ENCODE measurements at regions not wholly inside any gene's neighbourhood (a gene's known extent, or its start where the extent isn't known, plus 50 kb on each side); places are given as distances from the start of the nearest gene placed in this dataset.

GRCh38 chr20:40809361-40809760 is 120.3 kb upstream of the MAFB start:
- no peak for DNase-seq

GRCh38 chr20:40810332-40811000 is 121.4 kb upstream of the MAFB start:
- DNase-seq = no peak

DNA sequence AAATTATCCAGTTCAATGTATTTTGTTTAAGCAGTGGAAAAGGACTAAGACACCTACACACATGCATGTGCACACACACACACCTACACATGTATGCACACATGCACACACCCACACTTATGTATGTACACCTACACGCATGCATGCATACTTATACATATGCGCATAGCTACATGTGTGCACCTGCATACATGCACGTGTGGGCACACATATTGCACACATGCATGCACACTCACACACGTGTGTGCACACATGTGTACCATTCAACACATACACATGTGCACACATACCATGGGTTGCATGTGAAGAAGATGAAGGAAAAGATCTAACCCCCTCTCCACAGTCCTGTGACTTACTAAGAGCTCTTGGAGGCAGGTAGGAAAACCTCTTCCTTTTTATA is 122.0 kb upstream of the MAFB start:
- DNase-seq = no peak

GRCh38 chr20:40811660-40812414 is 122.8 kb upstream of the MAFB start:
- no peak for DNase-seq

DNA sequence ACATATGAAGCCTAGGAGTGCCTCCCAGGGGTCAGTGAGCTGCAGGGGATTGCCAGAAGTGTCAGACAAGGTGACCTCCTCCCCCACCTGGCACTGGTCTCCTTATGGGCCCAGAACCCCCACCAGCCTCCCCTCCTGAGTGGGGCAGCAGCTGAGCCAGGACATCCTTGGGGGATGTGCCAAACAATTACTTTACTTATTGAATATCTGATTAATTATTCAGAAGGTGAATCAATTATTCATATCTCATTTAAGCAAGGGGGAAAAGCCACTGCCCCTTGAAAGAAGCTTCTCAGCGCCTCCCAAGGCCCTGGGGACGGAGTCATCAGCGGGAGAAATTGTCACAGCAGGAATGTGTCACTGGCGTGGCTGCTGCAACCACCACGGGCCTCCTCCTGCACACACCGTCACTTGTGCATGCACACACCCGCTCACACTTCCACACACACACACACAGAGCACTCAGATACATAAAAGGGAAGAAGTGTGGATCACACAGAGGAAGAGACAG is 123.4 kb upstream of the MAFB start:
- DNase-seq = peak; percentile 58

GRCh38 chr20:40813029-40813431 is 124.0 kb upstream of the MAFB start:
- no peak for DNase-seq

- no peak for DNase-seq
Measured at GRCh38 chr20:40813708-40814630, 124.9 kb upstream of the MAFB start.

GRCh38 chr20:40814631-40814960 is 125.6 kb upstream of the MAFB start:
- DNase-seq = no peak

DNA sequence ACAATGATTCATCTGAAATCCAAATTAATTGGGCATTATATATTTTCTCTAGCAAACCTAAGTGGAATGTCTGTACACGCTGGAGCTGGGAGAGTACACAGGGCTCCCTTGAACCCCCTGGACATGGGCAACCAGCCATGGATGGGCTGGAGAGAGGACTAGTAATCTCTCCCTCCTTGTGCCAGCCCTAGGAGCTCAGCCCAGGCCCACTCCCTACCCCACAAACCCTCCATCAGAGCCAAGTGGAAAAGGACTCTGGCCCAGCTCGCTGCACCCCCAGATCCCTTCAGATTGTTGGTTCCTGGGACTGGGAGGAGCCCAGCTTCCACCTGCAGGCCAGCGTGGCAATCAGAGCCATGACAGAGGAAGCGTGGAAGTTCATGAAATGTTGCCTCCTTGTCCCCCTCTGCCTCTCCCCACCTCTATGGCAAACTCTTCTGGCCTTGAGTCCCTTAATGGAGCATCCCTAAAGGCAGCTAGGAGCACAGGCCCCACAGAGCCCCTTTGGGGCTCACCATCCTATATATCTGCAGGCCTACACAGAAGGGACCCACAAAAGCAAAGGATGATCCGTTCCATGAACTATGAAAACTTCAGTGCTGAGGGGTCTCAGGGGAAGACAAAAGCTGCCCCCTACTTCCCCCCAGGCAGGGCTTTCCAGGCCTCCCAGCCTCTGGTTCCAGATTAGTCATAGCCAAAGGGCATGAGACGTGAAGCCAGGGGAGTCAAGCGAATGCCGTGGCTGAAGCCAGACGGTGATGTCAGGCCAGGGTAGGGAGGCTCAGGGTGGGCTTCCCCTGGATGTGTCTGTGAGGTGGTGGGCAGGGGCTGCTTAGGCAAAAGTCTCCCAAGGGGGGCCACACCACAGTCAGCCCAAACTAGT is 126.4 kb upstream of the MAFB start:
- no peak for DNase-seq

GRCh38 chr20:40816039-40816352 is 127.0 kb upstream of the MAFB start:
- no peak for DNase-seq

DNA sequence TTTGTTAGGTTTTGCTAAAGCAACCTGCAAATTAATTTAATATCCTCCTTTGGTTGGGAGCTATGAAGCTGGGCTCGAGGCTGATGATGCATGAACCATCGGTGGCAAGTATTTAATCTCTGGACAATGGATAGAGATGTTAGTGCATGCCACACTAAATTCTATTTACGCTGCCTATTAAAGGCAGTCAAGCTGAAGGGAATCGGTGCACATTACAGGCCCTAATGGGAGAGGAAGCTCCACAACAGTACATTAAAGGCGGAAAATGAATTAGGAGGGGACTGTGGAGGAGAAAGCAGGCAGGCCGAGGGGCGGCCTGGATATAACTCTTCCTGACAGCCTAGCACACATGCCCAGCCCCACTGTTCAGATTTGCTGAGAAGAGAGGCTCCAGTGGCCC is 132.4 kb upstream of the MAFB start:
- DNase-seq = peak; percentile 71

- no peak for DNase-seq
Measured at GRCh38 chr20:40826699-40827098, 137.7 kb upstream of the MAFB start.

DNA sequence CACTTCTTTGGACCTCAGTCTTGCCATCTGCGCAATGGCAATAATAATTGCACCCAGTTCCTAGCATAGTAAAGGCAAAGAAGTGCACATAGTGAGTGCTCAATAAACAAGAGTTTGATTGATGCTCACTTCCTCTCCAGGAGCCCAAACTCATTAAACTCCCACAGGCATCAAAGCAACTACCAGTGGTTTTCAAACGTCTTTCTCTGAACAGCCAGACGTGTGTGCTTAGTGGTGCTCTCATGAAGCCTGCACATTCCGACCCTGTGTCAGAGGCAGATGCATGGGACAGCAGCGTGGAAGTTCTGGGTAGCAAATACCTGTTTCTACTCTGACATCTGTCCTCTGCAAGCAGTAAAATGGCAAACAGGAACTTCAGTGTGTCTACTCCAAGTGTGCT is 146.3 kb upstream of the MAFB start:
- DNase-seq = no peak

- DNase-seq = no peak
Measured at GRCh38 chr20:40838509-40838908, 149.5 kb upstream of the MAFB start.

GRCh38 chr20:40843251-40843650 is 154.2 kb upstream of the MAFB start:
- DNase-seq = no peak

DNA sequence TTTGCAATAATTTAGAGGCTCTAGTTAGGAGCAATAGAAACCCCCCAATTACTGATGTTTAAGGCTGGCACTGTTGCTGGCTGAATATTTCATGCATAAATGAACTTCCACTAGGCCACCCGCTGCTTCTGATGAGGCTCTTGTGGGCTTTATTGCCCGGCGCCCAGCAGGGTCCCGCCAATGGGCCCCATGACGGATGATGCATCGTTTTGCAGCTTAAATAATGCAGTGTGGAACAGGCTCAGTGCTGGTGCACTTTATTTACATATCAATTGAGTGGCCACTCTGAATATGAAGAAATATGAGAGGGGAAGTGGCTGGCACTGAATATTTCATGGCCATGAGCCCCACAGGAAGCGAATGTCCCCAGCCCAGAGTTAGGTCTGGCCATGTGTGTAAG is 155.3 kb upstream of the MAFB start:
- peak; percentile 57 for DNase-seq

- DNase-seq = no peak
Measured at GRCh38 chr20:40848096-40848495, 159.1 kb upstream of the MAFB start.

DNA sequence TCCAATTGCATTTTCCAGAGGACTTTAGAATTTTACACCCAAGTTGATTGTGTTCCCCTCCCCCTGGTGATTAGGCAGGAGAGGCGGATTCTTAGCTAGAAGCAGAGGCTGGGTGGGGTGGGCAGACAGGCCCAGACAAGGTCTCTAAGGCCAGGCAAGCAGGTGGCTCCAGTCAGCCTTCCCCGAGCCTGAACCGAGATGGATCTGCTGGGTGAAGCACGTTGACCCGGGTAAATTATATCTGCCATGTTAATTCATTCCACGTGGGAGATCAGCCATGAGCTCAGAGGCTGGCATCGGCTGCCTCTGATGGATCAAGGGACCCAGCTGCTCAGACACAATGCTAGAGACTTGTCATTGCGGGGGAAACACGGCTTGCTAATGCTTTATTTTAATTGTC is 159.5 kb upstream of the MAFB start:
- DNase-seq = peak; percentile 88

GRCh38 chr20:40849456-40849855 is 160.4 kb upstream of the MAFB start:
- DNase-seq = no peak

GRCh38 chr20:40851051-40851450 is 162.0 kb upstream of the MAFB start:
- no peak for DNase-seq

DNA sequence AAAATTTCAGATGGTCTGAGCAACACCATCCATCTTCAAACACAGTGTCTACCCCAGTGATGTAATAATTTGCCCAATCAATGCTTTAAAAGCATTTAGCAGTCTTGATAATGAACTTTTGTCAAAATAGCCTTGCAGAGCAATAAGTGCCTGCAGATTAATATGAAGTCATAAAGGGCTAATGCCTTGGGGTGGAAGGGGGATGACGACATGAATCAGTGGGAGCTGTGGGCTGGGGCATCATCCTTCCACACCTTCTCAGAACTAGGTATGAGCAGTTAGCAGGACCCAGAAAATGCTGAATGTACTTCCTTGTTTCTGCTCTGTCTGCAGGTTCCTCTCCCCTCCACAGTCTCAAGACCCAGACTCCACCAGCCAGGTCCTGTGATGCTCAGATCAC is 166.2 kb upstream of the MAFB start:
- DNase-seq = no peak

DNA sequence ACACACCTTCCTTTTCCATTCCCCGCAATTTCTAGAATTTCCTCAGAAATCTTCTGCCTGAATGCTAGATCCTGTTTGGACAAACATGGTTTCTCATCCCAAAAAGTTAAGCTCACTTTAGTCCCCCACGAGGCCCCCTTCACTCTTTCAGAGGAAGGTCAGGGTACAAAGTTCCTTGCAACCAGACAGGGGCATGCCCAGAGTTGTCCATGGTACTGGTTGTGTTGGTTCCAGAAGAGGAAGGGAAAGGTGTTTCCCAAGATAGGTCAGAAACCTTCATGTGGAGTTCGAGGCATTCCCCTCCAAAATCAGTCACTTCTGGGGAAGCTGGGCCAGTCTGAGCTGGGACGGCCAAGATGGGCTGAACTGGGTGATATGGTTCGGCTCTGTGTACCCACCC is 167.6 kb upstream of the MAFB start:
- no peak for DNase-seq

GRCh38 chr20:40860487-40860902 is 168.1 kb upstream of the TOP1 start:
- DNase-seq = no peak

All from retina (tissue), 1 donor.